DND-41 (cell line): ENCODE measurements at regions not wholly inside any gene's neighbourhood (a gene's known extent, or its start where the extent isn't known, plus 50 kb on each side); places are given as distances from the start of the nearest gene placed in this dataset.

Source experiments
- CTCF ChIP-seq: IDR thresholded peaks from 2 replicates; pipeline ENCODE4 v1.5.1; 2012; ENCODE audit warnings: borderline replicate concordance, low read length, moderate library complexity, mild to moderate bottlenecking; ENCODE audit not compliant: poor library complexity, severe bottlenecking; ENCODE audit errors: extremely low read depth
- EZH2 ChIP-seq: IDR thresholded peaks from 3 replicates; pipeline ENCODE4 v1.6.1; 2012; ENCODE audit warnings: borderline replicate concordance, low read depth, mild to moderate bottlenecking, moderate library complexity, low read length, inconsistent platforms; ENCODE audit not compliant: severe bottlenecking

- no peak for TF ChIP-seq CTCF
- TF ChIP-seq EZH2 = no peak
Observed at GRCh38 chr5:143481697-143482531, 78.4 kb upstream of the NR3C1 start.
